Gastroesophageal sphincter (tissue), 3 donors: ENCODE measurements at regions not wholly inside any gene's neighbourhood (a gene's known extent, or its start where the extent isn't known, plus 50 kb on each side); places are given as distances from the start of the nearest gene placed in this dataset.

Experiments used
- POLR2AphosphoS5 ChIP-seq: sonication (generic); formaldehyde crosslinking; IDR thresholded peaks from one replicate; pipeline ENCODE4 v1.6.1; 2017; ENCODE audit warnings: antibody characterized with exemption
- TF ChIP-seq, protein P1 (sequence below), 4 experiments: fragments of 200-600 bp in 2 of 4; fragments of 450-650 bp in 2 of 4; sonication (generic) in 1 of 4; IDR thresholded peaks; one replicate each; pipeline ENCODE4 v1.5.1; 2017 to 2019; ENCODE audit warnings: antibody characterized with exemption in 4 of 4, mild to moderate bottlenecking in 2 of 4, moderate library complexity in 2 of 4

DNA sequence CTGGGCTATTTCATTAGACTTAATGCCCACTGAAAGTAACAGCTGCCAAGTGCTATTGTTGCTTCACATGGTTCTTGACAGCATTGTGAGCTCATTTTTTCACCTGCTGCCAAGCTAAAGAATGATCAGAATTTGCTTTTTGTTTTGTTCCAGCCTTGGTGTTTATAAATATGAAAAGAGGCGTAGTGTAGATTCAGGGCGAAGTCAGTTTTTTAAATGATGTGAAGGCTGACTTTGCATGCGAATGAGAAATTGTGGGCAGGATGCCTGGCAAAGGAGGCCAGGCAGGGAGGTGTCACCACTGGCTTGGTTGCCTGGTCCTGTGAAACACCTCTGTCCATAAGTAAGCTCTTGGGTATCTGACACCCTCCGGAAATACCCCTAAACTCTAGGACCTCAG lies 93.3 kb upstream of the NAP1L1 start:
- TF ChIP-seq, protein P1, sequence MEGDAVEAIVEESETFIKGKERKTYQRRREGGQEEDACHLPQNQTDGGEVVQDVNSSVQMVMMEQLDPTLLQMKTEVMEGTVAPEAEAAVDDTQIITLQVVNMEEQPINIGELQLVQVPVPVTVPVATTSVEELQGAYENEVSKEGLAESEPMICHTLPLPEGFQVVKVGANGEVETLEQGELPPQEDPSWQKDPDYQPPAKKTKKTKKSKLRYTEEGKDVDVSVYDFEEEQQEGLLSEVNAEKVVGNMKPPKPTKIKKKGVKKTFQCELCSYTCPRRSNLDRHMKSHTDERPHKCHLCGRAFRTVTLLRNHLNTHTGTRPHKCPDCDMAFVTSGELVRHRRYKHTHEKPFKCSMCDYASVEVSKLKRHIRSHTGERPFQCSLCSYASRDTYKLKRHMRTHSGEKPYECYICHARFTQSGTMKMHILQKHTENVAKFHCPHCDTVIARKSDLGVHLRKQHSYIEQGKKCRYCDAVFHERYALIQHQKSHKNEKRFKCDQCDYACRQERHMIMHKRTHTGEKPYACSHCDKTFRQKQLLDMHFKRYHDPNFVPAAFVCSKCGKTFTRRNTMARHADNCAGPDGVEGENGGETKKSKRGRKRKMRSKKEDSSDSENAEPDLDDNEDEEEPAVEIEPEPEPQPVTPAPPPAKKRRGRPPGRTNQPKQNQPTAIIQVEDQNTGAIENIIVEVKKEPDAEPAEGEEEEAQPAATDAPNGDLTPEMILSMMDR (IDR thresholded peaks at IDR 0.05), result no peak
- no peak for TF ChIP-seq POLR2AphosphoS5
